Astrocyte of the spinal cord (primary cell): ENCODE measurements at regions not wholly inside any gene's neighbourhood (a gene's known extent, or its start where the extent isn't known, plus 50 kb on each side); places are given as distances from the start of the nearest gene placed in this dataset.

Experiments
- DNase-seq: peaks from one replicate; pipeline ENCODE4 v3.0.0; 2011; ENCODE audit warnings: low read depth, low spot score
- H3K4me3 ChIP-seq: 2 replicates; pipeline ENCODE4 v1.5.1; 2011; ENCODE audit warnings: low read depth, mild to moderate bottlenecking, low read length, moderate library complexity
- CTCF ChIP-seq: IDR thresholded peaks from 2 replicates; pipeline ENCODE4 v1.5.1; 2012; ENCODE audit warnings: low read depth, mild to moderate bottlenecking, low read length, inconsistent platforms
- in situ Hi-C: cut with HindIII; loops from 2 replicates; pipeline ENCODE4 v1.10.0; 2017; ENCODE audit warnings: low sequenced_read_pairs

GRCh38 chr17:77665833-77666232 lies 292.7 kb upstream of the TNRC6C start:
- H3K4me3 ChIP-seq = no peak overlapping the region
- in situ Hi-C loops = no loop called here
- TF ChIP-seq CTCF = no peak
- no peak for DNase-seq

- H3K4me3 ChIP-seq = no peak overlapping the region
- in situ Hi-C loops = no loop called here
Measured at GRCh38 chr17:77666462-77666861, 292.0 kb upstream of the TNRC6C start.

GRCh38 chr17:77666881-77667395 lies 291.6 kb upstream of the TNRC6C start:
- in situ Hi-C loops = no loop called here
- H3K4me3 ChIP-seq = no peak overlapping the region
- no peak for TF ChIP-seq CTCF
- no peak for DNase-seq

More at GRCh38 chr17:77666462-77666861, 292.0 kb upstream of the TNRC6C start:
- DNase-seq = no peak
- TF ChIP-seq CTCF = no peak

- no peak overlapping the region for H3K4me3 ChIP-seq
- in situ Hi-C loops = no loop called here
- no peak for DNase-seq
- TF ChIP-seq CTCF = no peak
Measured at GRCh38 chr17:77667478-77667877, 291.0 kb upstream of the TNRC6C start.

GRCh38 chr17:77668518-77668917 lies 290.0 kb upstream of the TNRC6C start:
- DNase-seq = no peak
- TF ChIP-seq CTCF = no peak
- no peak overlapping the region for H3K4me3 ChIP-seq
- in situ Hi-C loops = no loop called here

GRCh38 chr17:77670173-77670572 lies 288.3 kb upstream of the TNRC6C start:
- DNase-seq = no peak
- H3K4me3 ChIP-seq = no peak overlapping the region
- in situ Hi-C loops = no loop called here
- no peak for TF ChIP-seq CTCF

GRCh38 chr17:77674358-77674757 lies 284.1 kb upstream of the TNRC6C start:
- H3K4me3 ChIP-seq = no peak overlapping the region
- in situ Hi-C loops = no loop called here
- no peak for TF ChIP-seq CTCF
- no peak for DNase-seq
